ENCODE measurements at regions not wholly inside any gene's neighbourhood (a gene's known extent, or its start where the extent isn't known, plus 50 kb on each side); places are given as distances from the start of the nearest gene placed in this dataset.

GRCh38 chr2:116366212-116366611, 1448.3 kb upstream of the DDX18 start:
- DNase-seq (ENCODE audit: low read depth in 1 of 2, low spot score in 2 of 2) (no peak), FAIRE-seq (no peak)
- Histone ChIP-seq H2BK12ac (ENCODE audit: low read depth, low read length) (no peak overlapping the region), H3K9ac (replicated peaks in 1 of 4; ENCODE audit: extremely low read depth in 1 of 4, low read depth in 3 of 4, low read length in 3 of 4) (no peak overlapping the region), H3K23ac (ENCODE audit: insufficient read length) (no peak overlapping the region), H3K14ac (ENCODE audit: insufficient read length) (no peak overlapping the region), H3K36me3 (ENCODE audit: control insufficient read depth in 2 of 4, insufficient read depth in 4 of 4, low read length in 3 of 4) (no peaks in the 10 kb centered on the region), H2BK120ac (replicated peaks; ENCODE audit: low read depth, low read length) (no peak overlapping the region), H3K23me2 (ENCODE audit: low read depth, low read length) (no peaks in the 10 kb centered on the region), H3K27me3 (replicated peaks in 1 of 4; ENCODE audit: control insufficient read depth in 3 of 4, extremely low read depth in 1 of 4, insufficient read depth in 3 of 4, low read length in 3 of 4) (no peaks in the 10 kb centered on the region), H3K4me3 (ENCODE audit: extremely low read depth in 1 of 4, insufficient read depth in 2 of 4, low read depth in 3 of 4, low read length in 4 of 4) (no peak overlapping the region), H3K9me3 (ENCODE audit: insufficient read depth in 2 of 2, low read depth in 1 of 2, low read length in 1 of 2) (no peaks in the 10 kb centered on the region), H4K91ac (replicated peaks; ENCODE audit: insufficient read length, low read length) (no peak overlapping the region), H3K4ac (replicated peaks; ENCODE audit: insufficient read length, low read depth, low read length) (no peak overlapping the region), H4K20me1 (replicated peaks in 1 of 2; ENCODE audit: control insufficient read depth in 1 of 2, insufficient read depth in 2 of 2, low read length in 2 of 2) (no peaks in the 10 kb centered on the region), H3K27ac (ENCODE audit: low read depth, low read length) (no peak overlapping the region), H2BK5ac (ENCODE audit: low read depth, low read length) (no peak overlapping the region), H3K56ac (replicated peaks; ENCODE audit: insufficient read length, low read depth, low read length) (no peak overlapping the region), H3K4me2 (ENCODE audit: insufficient read depth in 1 of 2, low read depth in 2 of 2, low read length in 2 of 2) (no peak overlapping the region), H3K18ac (ENCODE audit: extremely low read depth, low read length) (no peak overlapping the region), H4K5ac (ENCODE audit: insufficient read length, low read depth, low read length) (no peak overlapping the region), H2AK5ac (ENCODE audit: low read depth, low read length) (no peak overlapping the region), H3K79me2 (ENCODE audit: control insufficient read depth in 1 of 2, insufficient read depth in 2 of 2, low read length in 2 of 2) (no peaks in the 10 kb centered on the region), H3K79me1 (ENCODE audit: low read depth, low read length) (no peaks in the 10 kb centered on the region), H3K4me1 (replicated peaks in 1 of 4; ENCODE audit: control insufficient read depth in 3 of 4, insufficient read depth in 4 of 4, low read length in 3 of 4) (no peaks in the 10 kb centered on the region), H4K8ac (ENCODE audit: extremely low read depth, insufficient read depth, low read length) (no peak overlapping the region), H2BK20ac (ENCODE audit: low read length) (no peak overlapping the region), H2BK15ac (ENCODE audit: low read length) (no peak overlapping the region), H2AFZ (ENCODE audit: low read length) (no peak overlapping the region)
- WGBS, 2 experiments (ENCODE audit: extremely low coverage in 1 of 2, insufficient coverage in 1 of 2, insufficient read length in 1 of 2, insufficient replicate concordance in 2 of 2, low coverage in 1 of 2, low lambda C conversion rate in 2 of 2, missing lambda C conversion rate in 1 of 2) = 84% methylated on average over 6 of the region's 6 CpGs; no CpG with 5 or more reads in 1 of the 2 experiments
- ChIA-PET POLR2A (ENCODE audit: partially characterized antibody) (no interaction called here), CTCF (ENCODE audit: partially characterized antibody) (no interaction called here)
- TF ChIP-seq RBBP5 (IDR thresholded peaks at IDR 0.05; ENCODE audit: borderline replicate concordance, low read depth, low read length) (no peak), CTBP2 (IDR thresholded peaks at IDR 0.05; ENCODE audit: borderline replicate concordance, insufficient read depth, insufficient read length, low read length) (no peak), RAD21 (IDR thresholded peaks at IDR 0.05 in 1 of 2, conservative IDR thresholded peaks at IDR 0.05 in 1 of 2; ENCODE audit: low read depth in 2 of 2, low read length in 2 of 2) (no peak), TAF1 (IDR thresholded peaks at IDR 0.05; ENCODE audit: low read depth, low read length) (no peak), CTCF (IDR thresholded peaks at IDR 0.05; ENCODE audit: control extremely low read depth in 1 of 3, insufficient read depth in 1 of 3, low read depth in 1 of 3, low read length in 3 of 3) (no peak), SIX5 (IDR thresholded peaks at IDR 0.05; ENCODE audit: low read depth, low read length) (no peak), HDAC6 (IDR thresholded peaks at IDR 0.05; ENCODE audit: low read depth, low read length) (no peak), USF2 (IDR thresholded peaks at IDR 0.05; ENCODE audit: low read length) (no peak), GABPA (IDR thresholded peaks at IDR 0.05; ENCODE audit: borderline replicate concordance, insufficient read depth, low read length) (no peak), BACH1 (IDR thresholded peaks at IDR 0.05; ENCODE audit: low read length) (no peak)

All from H1 (cell line).